Mammary epithelial cell (primary cell): ENCODE measurements at regions not wholly inside any gene's neighbourhood (a gene's known extent, or its start where the extent isn't known, plus 50 kb on each side); places are given as distances from the start of the nearest gene placed in this dataset.

Experiments used
- EZH2 ChIP-seq: IDR thresholded peaks from 2 replicates; pipeline ENCODE4 v1.6.1; 2012; ENCODE audit warnings: low read length, inconsistent platforms, borderline replicate concordance
- TF ChIP-seq, protein P1 (sequence below), 2 donors: IDR thresholded peaks in 1 of 2; conservative IDR thresholded peaks in 1 of 2; 2 replicates each; pipeline ENCODE4 v1.5.1; 2011 to 2012; ENCODE audit warnings: inconsistent platforms in 2 of 2, low read length in 2 of 2, mild to moderate bottlenecking in 2 of 2, control low read depth in 1 of 2, low read depth in 1 of 2; ENCODE audit not compliant: insufficient read depth in 1 of 2; ENCODE audit errors: extremely low read depth in 1 of 2

- TF ChIP-seq, protein P1, sequence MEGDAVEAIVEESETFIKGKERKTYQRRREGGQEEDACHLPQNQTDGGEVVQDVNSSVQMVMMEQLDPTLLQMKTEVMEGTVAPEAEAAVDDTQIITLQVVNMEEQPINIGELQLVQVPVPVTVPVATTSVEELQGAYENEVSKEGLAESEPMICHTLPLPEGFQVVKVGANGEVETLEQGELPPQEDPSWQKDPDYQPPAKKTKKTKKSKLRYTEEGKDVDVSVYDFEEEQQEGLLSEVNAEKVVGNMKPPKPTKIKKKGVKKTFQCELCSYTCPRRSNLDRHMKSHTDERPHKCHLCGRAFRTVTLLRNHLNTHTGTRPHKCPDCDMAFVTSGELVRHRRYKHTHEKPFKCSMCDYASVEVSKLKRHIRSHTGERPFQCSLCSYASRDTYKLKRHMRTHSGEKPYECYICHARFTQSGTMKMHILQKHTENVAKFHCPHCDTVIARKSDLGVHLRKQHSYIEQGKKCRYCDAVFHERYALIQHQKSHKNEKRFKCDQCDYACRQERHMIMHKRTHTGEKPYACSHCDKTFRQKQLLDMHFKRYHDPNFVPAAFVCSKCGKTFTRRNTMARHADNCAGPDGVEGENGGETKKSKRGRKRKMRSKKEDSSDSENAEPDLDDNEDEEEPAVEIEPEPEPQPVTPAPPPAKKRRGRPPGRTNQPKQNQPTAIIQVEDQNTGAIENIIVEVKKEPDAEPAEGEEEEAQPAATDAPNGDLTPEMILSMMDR (conservative IDR thresholded peaks at IDR 0.05 in 1 of 2, IDR thresholded peaks at IDR 0.05 in 1 of 2; ENCODE audit: extremely low read depth in 1 of 2, insufficient read depth in 1 of 2, low read depth in 1 of 2, low read length in 2 of 2), result no peak
- no peak for TF ChIP-seq EZH2
These were observed 203.9 kb upstream of the PRDM1 start for GRCh38 chr6:105882121-105882803.
